M059J (cell line): ENCODE measurements at regions not wholly inside any gene's neighbourhood (a gene's known extent, or its start where the extent isn't known, plus 50 kb on each side); places are given as distances from the start of the nearest gene placed in this dataset.

Experiments
- DNase-seq: peaks from one replicate; pipeline ENCODE4 v3.0.0-alpha.2; 2012; ENCODE audit warnings: low read depth

DNA sequence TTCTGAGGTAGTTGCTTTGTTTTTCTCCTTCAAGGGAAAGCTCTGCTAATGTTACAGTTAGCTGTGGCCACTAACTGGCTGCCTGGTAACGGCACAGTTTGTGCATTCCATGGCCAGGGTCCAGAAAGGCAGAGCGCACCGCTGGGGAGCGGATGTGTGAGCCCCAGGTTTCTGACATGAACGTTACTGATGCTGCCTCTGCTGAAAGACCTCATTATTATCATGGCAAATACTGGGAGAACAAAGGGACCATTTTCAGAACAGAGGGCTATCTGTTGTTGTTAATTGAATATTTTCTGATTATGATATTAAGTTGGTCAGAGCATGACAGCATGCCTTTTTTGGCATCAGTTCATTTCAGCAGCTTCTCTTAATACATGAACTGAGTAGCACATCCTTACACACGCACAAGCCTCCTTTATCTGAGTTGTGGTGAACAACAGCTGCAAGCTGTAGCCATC is 134.1 kb downstream of the NUDT12 start:
- peak; percentile 97 for DNase-seq

DNA sequence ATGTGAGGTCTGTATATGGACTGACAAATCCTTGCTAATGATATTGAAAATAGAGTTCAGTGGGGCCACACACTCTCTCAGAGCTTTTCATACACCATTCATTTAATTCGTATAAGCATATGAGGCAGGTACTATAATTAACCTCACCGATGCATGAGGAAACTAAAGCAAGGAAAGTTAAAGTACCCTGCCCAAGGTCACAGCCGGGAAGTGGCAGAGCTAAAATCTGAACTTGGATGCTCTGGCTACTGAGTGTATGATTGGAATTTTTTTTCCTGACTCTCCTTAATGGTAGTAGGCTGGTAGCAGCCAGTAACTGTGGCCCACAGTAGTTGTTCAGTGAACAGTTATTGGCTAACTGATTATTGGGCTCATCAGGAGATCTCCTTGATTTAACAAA is 135.3 kb downstream of the NUDT12 start:
- no peak for DNase-seq

DNA sequence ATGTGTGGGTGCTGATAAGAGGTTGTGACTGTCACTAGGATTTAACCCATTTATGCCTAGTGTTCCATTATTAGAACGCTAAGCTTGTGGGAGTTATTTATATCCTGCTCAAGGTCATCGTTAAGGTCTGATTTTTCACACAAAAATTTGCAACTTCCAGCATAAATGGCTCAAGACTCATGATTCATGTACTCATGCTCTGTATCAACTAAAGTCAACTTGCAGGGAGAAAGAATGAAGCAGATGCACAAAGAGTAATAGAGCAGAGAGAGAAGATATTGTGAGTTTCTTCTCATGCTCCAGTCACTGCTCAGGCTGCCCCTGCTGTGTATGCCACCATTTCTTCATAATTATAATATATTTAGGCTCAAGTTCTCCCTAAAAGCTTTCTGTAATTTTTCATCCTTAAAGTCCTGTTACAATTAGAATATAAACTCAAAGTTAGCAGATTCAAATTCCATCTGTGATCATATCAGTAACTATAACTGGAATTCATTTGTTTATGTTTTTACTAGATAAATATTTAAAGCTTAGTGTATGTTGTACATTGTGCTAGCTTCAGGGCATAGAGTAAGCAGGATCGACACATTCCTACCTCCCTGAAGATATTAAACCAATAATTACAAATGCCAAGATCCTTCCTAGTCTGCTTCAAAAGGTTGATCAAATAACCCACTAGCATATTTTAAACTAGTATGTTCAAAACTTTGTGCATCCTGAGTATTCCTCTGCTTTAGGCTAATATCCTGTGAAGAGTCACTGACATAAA is 136.7 kb downstream of the NUDT12 start:
- DNase-seq, result peak; percentile 69

DNA sequence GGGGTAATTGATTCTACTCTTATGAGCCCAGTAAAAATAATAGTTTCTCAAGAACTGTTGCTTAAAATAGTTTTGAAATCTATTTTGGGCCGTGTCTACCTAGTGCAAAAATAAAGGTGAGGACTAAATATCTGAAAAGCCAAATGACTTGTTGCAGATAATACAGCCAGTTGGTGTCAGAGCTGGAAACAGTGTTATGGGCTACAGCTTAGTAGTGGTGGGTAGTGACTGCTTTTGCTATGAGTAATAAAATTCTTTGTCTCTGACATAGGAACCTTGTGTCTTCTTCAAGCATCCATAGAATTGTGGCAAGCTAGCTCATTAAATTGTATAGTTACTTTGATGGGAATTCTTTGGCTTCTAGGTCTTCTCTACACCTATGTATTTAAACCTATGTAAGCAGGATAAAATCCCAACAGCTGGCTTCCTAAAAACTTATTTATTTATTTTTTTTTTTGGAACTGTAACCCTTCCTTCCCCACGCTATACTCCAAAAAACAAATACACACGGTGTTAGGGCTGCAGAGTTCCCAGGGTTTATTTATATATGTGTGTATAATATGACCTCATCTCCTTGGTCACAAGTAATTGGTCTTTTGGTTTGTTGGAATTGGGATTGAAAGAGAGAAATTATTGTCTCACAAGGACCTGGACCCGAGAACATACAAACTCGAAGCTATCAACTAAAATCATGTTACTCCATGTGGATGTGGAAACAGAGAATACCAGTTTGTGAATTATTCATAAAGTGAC is 138.0 kb downstream of the NUDT12 start:
- peak; percentile 84 for DNase-seq

DNA sequence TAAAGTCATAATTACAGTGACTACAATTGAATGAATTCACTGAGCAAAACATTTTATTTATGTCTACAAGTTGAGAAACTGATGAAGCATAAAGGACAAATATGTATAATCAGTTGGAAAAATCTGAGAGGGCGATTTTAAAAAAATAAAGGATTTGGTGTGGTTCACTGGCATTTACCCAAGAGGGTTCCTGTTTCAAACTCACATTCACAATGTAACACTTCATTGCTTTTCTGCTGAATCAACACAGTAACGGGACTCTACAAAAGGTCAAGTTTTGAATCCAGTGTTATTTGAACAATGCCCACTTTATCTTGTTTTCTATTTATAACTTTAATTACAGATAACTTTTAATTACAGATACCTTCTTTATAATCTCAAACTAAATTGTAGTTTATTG is 138.6 kb downstream of the NUDT12 start:
- peak; percentile 75 for DNase-seq

DNA sequence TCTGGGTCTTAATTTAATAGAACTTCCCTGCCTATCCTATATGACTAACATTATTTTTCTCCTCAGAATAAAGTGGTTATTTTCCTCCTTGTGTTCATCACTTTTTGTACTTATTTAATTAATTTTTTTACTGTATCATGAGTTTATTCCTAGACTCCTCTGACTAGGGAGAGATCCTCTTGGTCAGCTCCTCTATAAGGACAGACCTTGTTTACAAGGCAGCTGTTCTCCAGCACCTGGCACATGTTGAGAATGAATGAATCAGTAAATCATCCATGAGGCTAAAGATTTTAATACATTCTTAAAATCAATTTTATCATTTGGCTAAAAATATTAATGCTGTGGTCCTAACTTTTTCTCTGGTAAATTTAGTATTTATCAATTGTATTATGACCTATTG is 139.8 kb downstream of the NUDT12 start:
- no peak for DNase-seq

DNA sequence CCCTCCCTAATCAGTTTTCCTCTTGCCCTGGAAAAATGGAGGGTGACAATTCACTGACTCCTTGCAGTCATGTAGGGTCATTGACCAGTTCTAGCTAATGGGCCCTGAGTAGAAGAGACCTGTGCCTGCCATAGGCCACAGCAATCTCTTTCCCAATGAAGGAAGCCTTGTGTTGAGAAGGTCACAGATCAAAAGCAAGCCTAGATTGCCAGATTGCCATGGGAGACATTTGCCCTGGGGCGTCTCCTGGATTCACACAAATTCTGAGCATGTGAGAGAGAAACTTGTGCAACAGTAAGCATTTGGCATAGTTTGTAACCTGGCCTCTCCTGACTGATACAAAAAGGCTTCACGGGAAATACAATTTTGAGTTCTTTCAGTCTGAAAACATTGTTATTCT is 148.0 kb downstream of the NUDT12 start:
- peak; percentile 68 for DNase-seq

DNA sequence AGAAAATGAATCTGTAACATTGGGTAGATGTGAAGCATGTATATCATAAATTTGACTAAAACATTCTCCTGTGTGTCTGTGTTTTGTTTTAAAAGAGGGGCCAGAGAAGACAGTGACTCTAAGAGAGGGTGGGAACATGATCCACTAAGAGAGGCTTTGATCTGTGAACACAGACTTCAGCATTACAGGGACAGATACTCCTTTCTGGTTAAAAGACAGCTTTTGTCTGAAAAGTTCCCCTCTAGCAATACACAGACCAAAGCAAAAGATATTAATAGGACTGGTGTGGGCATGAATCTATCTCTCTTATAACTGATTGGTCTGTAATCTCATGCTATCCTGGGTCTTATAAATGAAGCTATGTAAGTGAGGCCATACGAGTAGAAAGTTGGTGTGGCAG is 150.9 kb downstream of the NUDT12 start:
- DNase-seq, result no peak

DNA sequence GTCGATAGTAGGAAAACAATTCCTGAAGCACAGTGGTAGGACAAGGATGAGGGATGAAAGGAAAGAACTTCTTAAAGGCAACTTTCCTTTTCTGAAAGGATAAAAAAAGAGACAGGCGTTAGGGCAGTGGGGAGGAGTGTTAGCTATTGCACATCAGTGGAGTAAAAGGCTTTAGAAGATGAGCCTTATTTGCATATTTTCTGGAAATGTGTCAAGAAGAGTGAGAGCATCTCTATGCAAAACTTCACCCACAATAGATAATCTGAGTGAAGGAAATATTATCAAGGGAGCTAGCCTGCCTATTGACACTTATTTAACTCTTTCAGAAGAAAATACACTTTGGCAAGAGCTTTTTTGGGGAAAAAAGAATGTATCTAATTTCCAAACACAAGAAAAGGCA is 151.6 kb downstream of the MACIR start:
- DNase-seq, result no peak

DNA sequence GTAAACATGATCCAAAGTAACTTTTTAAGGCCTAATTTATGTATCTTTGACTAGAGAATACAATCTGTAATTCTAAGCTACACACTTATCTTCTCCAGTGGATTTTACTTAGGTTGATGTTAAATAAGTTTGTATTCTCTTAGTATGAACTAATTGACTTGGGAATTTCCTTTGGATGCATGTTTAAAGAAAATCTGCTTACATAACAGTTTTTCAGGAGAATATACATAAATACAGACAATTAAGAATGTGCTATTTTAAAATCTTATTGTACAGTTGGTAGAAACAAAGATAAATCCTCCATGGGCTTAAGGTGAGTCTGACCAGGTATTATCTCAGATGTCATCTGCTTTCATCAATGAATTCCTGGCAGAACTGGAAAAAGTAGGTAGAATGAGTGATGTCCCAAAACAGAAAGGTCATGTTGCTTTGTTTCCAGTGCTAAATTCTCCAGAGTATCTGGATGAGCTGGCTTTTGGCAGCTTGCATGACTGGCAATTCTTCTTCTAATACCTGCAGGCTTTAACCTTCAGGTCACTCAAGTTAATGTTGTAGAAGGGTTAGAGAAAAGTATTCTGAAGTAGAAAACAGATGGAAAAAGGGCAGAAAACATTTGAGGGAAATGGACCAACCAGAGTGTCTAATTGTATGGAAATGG is 150.6 kb downstream of the MACIR start:
- DNase-seq, result peak; percentile 52

DNA sequence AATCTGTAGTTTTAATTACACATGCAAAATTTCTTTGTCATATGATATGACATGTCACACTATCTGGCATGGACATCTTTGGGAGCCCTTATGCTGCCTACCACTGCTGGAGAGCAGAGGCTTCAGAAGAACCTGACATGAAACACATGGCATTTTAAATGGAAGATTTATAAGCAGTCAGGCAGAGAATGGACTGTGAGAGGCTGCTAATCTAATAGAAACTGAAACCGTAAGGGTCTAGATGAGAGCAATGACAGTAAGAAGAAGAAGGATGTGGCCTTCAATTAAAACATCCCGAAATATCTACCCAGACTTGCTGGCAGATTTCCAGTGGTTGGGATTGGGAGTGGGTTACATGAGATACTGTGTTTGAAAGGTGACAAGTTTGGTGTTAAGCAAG is 149.8 kb downstream of the MACIR start:
- no peak for DNase-seq

DNA sequence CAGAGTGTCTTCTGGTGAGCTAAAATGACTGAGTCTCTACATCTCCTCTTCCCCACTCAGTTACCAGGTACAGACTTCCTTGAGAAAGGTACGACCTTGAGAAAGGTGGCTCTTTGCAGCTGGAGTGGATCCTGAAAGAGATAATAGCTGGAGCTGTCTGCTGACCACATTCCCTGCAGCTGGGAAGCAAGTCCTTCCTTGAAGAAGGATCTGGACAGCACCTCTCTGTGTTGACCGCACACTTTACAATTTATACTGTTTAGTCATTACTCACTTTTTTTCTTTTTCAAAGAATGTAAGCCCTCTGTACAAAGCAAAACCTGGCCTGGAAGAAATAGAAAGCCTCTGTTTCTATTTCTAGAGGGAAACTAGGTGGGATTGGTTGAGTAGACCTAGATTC is 148.8 kb downstream of the MACIR start:
- DNase-seq, result peak; percentile 73

DNA sequence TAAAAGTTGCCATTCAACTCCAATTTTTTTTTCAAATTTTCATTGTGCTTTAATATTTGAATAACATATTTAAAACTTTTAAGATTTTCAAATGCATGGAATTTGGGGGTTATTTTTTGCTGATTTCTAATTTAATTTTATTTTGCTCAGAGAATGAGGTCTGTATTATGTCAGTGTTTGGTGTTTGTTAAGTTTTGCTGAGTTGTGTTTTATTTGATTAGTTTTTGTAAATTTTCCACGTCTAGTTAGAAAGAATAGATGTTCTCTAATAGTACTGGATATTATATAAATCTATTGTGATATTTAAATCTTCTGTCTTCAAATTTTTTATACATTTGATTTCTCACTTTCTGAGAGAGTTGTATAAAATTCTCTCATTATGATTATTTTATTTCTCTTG is 145.9 kb downstream of the MACIR start:
- DNase-seq, result no peak

DNA sequence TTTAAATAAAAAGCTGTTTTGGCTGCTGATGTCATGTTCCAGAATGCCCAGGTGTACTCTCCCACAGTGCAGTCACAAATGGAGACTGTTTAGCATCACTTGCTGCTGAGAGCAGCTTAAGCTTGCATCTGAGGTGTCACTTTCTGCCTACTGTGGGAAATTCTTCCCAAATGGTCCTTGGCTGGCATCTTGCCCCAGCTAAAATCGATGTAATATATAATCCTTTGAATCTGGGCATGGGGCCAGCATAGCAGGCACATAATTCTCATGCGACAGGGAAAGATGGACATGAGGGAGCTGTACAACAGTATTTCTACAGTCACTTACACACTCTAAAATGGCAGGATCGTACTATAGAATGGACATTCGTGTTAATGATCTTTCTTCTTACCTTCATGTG is 144.3 kb downstream of the MACIR start:
- DNase-seq, result no peak

DNA sequence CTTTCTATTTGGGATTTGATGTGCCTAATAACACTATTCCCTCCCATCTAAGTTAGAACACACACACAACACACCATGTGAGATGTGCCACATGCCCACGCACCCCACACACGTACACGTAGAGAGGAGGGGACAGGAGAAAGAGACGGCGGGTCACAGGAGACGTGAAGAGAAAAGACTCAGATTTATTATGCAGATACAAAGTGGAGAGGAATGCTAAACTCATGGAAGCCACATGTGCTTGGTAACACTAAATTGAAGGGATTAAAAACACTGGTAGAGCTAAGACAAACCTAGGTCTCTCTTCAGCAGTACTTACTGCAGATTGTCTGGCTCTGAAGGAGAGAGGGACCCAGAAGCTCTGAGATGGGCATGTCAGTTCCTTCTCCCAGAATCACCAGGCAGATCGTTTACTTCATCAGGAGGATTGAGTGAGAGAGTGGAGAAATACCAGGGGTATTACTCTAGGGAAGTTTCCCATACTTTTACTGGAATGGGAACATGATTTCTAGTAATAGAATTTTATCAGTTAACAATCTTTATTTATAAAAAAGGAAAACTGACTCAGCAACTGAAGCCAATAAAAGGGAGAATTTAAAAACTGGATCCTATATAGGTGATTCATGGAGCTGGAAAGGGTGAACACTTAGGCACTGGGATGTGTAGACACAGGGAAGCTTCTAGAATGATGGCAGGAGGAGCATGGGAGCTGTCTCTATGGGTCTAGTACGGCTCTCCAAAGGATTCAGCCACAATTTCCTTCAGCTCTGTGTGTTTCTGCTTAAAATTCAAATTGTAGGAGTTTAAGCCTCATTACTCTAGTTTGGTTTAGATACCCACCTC is 139.4 kb downstream of the MACIR start:
- peak; percentile 79 for DNase-seq

DNA sequence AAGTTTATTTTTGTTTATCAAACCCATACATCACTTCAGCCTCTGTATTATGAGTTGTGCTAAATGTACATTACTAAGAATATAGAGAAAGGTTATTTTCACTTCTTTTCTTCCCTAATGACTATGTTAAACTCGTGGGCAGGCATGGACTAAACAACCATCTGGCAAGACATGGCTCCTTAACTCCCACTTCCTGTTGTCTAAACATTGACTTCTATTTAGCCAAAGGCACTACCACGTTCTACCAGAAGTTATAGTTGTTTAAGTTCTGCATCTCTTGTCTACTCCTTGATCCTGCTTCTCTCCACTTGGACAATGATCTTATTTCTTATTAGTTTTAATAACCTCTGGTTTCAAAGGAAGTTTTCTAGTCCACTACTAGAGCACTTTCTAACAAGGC is 136.1 kb downstream of the MACIR start:
- peak; percentile 55 for DNase-seq

DNA sequence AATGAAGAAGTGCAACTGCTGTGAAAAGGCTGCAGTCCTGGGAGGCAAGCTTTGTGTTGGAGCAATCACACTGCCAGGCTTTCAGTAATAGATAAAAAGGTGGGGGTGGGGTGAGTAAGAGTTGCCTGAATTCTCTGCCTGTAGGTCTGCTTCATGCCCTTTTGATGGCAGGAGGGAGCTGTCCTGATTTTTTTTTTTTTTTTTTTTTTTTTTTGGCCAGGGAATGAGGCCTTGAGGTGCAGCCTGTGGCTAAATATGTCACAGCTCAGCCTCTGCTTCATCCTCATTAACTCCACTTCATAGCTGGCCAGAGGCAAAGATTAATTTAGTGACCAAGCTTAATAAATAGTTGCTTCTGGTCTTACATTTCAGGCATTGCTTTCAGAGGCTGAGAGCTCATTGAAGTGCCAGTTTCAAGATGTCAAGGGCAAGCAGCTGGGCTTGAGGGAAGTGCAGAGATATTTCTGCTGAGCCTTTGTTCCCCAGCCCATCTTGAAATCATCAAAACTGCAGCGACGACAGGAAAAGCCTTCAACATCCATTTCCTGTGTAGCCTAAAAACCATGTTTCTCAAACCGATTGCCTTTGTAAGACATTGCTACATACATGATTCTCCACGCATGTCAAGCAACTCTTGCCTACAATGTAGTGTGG is 134.7 kb downstream of the MACIR start:
- peak; percentile 85 for DNase-seq

DNA sequence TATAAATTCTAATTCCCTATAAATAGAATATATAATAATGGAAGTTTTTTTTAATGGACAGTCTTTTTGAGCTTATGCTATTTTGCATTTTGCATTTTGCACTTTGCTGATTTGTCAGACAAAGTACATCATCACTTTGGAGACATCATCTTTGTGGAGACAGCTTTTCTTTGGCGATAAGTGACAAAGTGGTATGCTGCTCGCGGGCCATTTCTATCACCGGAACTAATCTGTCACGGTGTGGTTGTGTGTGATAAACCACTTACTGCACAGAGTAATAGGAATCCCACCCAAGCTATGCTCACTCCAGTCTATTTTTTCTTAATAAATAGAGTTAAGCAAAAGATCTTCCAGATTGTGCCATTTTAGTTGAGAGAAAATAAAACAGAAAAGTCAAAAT is 133.1 kb downstream of the MACIR start:
- DNase-seq, result no peak

DNA sequence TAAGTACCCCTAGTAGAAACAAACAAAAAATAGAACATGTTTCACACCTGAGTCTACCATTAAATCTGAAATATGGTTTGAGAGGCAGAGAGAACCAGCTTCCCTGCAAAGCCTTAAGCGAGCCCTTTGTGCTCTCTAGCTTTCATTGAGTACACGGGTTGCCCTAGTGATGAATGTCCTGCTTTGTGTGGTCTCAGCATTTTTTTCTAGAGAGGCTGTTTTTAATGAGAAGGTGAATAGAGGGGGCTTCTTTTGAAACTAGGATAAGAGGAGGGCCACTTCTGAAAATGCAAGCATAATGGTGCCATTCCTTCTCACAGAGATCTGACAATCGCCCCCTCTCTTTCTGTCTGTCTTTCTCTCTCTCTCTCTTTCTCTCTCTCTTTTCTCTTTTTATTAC is 131.3 kb downstream of the MACIR start:
- no peak for DNase-seq

DNA sequence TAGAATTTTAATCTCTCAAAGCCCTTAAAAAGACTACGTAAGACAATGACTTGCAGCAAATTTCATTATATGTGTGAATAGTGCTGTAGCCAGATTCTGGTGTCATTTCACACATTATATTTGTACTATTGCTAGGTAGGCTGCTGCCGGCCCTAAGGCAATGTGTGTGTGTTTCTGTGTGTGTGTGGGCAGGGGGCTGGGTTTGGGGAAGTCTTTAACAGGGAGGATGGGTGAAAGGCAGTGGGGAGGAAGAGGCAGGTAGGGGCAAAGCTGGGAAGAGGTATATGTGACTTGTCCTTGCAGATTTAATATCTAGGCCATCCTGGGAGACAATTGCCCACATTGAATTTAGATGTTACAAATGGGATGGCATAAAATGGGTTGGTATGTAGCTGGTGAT is 130.8 kb downstream of the MACIR start:
- no peak for DNase-seq

DNA sequence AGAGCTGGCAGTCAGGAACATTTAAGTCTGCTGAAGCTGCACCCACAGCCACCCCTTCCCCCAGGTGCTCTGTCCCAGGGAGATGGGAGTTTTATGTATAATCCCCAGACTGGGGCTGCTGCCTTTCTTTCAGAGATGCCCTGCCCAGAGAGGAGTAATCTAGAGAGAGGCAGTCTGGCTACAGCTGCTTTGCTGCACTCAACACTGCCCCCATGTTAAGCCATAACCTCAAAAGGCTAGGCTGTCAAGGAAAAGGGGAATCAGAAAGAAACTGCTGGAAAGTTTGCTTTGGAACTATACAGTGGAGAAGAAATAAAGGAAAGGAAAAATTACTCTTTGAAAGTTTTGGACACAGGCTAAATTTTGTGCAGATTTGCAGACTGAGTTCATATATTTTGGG is 127.2 kb downstream of the MACIR start:
- DNase-seq, result no peak
